ENCODE measurements at regions not wholly inside any gene's neighbourhood (a gene's known extent, or its start where the extent isn't known, plus 50 kb on each side); places are given as distances from the start of the nearest gene placed in this dataset.

DNA sequence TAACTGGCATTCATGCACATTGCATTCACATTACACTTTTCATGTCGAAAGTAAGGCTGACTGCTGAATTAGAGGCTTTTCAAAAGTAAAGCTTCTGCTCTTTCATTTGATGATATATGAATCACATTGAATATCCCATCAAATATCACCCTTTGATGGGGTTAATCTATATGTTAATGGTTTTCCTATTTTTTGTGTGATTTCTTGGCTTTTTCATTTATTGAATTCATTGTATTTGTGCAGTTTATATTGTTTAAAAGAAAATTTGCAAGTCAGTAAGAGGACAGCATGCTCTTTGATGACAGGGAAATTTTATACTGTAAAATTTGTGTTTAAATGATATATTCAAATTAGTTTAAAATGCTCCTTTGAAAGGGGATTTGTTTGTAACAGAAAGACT lies 344.1 kb downstream of the PCDH10 start:
- ATAC-seq (no peak), DNase-seq (ENCODE audit: low spot score) (no peak)

DNA sequence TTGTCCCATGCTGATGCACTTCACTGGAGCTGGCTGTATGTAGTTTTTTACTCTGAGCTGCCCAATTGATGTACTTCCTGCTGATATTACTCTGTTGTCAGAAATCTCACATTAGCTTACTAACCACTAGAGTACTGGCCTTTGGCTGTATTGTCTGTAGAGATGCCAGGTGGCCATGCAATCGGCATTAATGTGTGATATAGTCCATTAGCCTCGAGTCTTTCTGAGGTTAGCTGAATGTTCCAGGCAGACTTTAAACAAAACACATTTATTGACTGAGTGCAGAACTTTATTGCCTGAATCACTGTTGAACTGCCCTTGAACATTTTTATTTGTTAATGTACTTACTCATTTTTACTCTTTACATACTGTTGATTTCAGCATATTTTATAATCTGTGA lies 335.2 kb downstream of the PCDH10 start:
- no peak for DNase-seq (ENCODE audit: low spot score)
- ATAC-seq: no peak

DNA sequence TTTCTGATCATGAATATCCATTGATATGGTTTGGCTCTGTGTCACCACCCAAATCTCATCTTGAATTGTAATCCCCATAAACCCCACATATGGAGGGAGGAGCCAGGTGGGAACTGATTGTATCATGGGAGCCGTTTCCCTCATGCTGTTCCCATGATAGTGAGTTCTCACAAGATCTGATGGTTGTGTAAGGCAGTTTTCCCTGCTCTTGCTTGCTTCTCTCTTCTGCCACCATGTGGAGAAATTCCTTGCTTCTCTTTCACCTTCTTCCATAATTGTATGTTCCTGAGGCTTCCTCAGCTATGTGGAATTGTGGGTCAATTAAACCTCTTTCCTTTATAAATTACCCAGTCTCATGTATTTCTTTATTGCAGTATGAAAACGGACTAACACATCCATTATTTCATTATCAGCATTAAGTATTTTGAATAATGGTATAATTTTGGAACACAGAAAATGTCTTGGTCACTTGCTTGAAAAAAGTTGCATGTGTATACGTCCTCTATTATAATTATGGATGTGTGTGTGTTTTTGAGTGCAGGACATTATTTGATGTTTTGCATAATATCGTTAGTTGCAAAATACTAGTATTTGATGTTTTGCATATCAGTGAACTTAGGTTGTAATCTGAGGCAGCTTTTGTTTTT lies 334.6 kb downstream of the PCDH10 start:
- peak; percentile 72 for ATAC-seq
- no peak for DNase-seq (ENCODE audit: low spot score)

DNA sequence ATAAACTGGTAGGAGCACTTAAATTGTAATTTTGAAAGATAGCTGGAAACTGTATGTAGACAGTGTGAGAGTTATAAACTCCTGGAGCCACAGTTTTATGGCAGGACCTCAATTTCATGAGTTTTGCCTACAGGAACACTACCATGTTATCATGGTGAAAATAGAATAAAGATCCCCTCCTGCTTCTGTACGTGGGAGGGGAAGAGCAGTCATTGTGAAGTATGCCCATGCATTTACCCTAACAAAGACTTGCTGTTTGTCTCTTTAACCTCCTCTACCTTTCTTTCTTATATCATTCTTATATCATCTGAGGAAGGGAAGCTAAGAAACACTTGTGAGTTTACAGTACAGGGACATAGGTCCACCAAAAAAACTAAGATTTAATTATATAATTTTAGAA lies 327.0 kb downstream of the PCDH10 start:
- no peak for ATAC-seq
- DNase-seq (ENCODE audit: low spot score): no peak

DNA sequence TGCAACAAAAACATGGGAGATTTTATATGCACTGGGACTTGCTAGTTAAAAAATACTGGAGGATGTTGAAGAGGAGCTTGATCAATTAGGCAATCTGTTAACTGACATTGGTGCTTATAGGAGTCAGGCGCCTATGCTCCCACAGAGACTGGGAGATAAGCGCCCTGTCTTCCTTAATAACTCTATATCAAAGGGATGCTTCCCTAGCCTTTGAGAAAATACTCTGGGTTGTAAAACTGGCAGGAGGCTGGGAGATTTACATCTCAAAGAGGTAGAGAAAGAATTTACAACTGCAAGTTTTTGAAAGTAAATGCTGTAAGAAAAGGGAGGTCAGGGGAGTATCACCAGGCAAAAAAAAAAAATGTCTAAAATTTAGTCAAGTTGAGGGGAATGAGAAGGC lies 325.4 kb downstream of the PCDH10 start:
- ATAC-seq (no peak), DNase-seq (ENCODE audit: low spot score) (no peak)

DNA sequence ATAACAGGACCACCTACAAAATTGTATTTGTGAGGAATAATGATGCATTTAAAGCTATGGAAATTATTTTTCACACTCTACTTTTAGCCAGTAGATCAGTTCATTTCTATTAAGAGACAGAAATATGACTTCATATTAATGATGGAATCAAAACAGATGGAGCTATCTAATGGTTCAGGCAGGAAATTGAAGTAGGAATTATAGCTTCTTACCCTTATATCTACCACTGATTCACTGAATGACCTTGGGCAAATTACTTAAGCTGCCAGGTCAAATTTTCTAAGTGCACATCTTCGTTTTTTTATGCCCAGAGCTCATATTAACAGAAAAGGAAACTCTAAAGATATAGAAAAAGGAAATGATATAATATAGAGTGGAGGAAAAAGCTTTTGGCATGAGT lies 323.1 kb downstream of the PCDH10 start:
- DNase-seq (ENCODE audit: low spot score): no peak
- ATAC-seq: no peak

DNA sequence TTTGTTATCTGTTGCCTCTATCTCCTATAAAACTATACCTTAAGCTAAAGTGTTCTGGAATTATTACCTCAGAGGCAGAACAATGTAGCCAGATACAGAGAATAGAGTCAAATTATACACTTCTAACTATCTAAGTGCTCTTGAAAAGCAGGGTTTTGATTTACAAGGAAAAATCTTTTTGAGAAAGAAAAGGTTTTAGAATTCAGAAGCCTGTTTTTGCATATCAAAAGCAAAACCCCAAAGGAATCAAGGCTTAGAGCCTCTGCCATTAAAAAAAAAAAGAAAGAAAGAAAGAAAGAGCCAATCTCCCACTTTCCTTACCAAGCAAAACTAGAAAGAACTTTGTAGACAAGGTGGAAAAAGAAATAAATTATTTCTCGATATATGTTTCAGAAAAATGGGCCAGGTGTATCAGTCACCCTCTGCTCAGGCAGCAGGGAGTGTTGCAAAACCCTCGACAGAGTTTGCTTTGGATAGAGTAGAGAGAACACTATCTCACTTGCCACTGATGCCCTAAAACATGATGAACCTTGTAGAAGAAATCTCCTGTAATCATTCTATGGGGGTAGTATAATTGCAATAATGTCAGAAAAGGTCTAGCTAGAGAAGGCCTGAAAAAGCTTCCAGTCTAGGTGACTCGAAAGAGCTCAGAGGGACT lies 318.3 kb downstream of the PCDH10 start:
- ATAC-seq (no peak), DNase-seq (ENCODE audit: low spot score) (no peak)

DNA sequence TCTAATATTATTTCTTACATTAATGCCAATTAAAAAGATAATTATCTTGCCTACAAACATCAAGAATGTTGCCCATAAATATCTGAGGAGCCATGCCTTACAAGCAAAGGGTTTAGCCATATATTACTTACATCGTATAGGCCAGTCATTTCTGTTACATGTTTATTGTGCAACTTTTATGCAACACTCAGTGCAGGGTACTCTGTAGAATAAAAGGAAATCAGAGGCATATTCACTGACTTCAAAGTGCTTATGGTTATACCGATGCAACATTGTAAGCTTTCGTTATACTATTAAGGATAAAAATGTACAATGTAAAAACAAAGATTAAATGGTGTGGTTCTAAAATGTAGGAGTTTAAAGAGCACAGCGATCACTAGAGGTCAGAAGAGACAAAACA lies 315.9 kb downstream of the PCDH10 start:
- ATAC-seq (no peak), DNase-seq (ENCODE audit: low spot score) (no peak)

DNA sequence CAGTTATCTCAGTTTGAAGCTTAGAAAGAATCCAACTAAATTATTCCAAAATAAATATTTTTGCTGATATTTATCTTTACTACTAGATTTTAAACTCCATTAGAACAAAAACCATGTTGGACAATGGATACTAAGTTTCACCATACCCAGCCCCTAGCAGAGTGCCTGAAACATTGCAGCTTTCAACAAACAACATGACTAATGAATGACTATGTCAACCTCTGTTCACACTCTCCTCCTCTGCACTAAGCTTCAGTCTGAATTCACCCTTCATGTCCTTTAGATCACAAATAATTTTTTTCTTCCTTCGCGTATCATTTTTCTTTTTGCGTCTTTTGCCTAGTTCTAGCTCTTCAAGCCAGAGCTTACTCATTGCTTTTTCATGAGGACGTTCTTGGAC lies 315.2 kb downstream of the PCDH10 start:
- DNase-seq (ENCODE audit: low spot score) (no peak), ATAC-seq (no peak)

DNA sequence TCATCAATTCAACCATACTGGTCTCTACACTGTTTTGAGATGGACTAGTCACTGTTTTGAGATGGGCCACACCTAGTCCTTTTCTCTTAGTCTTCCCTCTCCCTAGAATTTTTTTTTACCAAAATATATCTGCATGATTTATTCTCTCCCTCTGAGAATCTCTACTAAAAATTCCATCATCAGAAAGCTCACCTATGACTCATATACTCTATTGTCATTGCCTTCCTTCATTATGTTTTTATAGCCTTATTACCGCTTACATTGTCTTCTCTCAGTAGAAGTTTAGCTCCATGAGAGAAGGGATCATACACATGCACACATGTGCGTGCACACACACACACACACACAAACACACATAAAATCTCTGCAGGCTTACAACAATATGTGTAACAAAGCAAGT lies 303.6 kb downstream of the PCDH10 start:
- no peak for DNase-seq (ENCODE audit: low spot score)
- ATAC-seq: no peak

DNA sequence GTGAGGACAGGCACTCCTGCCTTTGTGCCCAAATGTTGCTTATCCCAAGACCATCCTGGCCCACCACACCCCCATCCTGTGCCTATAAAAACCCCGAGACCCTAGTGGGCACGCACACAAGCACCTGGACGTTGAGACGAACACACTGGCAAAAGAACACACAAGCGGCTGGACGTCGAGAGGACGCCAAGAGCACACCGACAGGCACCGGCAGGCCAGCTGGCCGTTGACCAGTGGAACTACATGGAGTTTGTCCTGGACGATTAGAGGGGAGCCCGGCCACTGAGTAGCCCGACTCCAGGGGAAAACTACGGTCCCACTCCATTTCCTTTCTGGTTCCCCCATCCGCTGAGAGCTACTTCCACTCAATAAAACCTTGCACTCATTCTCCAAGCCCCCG lies 301.7 kb downstream of the PCDH10 start:
- ATAC-seq (no peak), DNase-seq (ENCODE audit: low spot score) (no peak)

DNA sequence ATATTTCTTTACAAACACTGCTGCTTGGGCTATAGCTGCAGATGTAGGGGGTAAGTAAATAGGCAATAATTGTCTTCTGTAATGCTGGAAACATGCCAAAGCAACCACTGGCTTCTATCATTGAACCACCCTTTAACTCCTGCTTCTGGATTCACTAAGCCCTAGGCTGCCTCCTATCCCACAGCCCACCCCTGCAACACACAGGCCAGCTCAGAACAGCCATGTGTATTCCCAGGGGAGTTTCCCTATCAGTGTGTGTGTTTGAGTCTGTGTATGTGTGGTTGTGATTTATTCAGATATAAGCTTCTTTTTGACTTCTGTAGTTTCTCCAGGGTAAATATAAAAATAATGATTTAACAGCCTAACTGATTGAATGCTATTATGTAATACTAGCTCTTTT lies 291.3 kb downstream of the PCDH10 start:
- ATAC-seq (no peak), DNase-seq (ENCODE audit: low spot score) (no peak)

DNA sequence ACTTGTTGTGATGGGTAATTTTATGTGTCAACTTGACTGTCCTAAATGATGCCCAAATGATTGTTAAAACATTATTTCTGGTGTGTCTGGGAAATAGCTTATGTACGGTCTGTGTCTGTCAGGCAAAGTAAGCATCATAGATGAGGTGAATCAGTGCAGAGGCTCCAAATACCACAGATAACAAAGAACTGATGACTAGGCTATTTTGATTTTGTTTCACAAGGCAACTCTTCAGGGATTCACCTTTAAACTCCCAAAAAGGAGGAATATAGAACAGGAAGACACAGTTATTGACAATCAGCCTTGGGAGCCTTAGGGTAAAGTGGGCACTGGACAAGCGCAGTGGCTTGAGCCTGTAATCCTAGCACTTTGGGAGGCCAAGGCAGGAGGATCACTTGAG lies 290.7 kb downstream of the PCDH10 start:
- DNase-seq (ENCODE audit: low spot score) (no peak), ATAC-seq (no peak)

DNA sequence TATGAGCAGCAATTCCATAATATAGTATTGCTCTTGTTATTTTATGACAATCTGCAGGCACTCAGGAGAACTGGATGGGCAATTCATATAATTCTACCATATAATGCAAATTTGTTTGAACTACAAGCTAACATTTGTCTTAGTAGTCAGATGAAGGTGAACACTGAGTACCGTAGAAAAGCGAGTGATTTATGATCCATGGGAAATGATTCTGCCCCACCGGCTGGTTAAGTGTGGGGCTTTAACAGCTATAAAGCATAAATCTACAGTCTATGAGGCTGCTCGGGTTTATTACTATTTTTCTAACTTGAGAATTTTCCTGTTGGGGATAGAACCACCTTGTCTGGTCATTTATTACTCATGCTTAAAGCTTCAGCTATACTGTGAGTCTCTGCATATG lies 275.5 kb downstream of the PCDH10 start:
- ATAC-seq (no peak), DNase-seq (ENCODE audit: low spot score) (no peak)

DNA sequence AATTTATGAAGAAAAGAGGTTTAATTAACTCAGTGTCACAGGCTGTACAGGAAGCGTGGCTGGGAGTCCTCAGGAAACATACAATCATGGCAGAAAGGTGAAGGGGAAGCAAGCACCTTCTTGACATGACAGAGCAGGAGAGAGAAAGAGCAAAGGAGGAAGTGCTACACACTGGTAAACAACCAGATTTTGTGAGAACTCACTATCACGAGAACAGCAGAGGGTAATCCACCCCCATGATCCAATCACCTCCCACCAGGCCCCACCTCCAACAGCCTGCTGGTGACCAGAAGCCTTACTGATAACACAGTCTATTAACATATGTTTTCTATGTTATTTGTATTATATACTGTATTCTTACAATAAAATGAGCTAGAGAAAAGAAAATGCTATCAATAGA lies 254.8 kb downstream of the PCDH10 start:
- ATAC-seq (no peak), DNase-seq (ENCODE audit: low spot score) (no peak)

DNA sequence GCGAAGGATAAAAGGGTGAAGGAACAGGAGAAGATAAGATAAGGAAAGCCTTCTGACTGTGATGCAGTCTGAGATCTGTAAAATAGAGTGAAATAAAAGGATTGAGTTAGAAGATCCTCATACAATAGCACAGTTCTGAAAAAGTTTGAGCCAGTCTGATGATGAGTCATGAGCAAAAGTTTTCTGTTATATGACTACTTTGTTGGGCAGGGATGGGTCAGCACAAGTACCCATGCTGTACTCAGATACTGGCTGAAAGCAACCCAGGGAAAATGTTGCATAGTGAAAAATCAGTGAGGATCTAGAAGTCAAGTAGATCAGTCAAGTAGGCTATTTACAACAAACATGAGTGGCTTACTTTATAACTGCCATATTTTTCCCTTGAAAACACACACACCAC lies 253.5 kb downstream of the PCDH10 start:
- no peak for DNase-seq (ENCODE audit: low spot score)
- ATAC-seq: no peak

DNA sequence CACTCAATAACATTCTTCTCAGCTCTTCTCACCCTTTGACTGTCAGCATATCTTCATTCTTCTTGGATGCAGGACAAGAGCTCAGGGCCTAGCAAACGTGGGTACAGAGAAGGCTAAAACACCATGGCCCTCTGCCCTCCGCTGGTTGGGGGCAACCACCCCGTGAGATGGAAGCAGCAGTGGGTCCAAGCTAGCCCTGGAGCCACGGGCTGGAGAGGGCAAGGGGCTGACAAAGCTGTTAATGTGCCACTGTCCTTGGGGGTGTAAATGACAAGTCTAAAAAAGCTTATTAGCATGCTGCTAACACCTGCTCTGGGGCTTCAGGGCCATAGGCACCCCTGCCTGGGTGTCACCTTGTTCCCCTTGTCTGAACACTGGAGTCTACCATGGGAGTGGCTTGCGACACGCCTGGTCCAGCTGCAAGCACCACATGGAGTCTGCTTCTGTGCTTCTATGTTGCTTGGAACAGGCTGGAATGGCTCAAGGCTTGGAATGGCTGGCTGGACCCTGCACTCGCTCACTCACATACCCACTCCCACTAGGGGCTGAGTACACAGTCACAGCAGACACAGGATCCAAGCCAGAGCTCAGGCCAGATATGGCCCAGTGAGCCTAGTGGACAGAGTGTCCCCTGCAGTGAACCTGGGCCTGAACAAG lies 246.0 kb downstream of the PCDH10 start:
- no peak for DNase-seq (ENCODE audit: low spot score)
- no peak for ATAC-seq

DNA sequence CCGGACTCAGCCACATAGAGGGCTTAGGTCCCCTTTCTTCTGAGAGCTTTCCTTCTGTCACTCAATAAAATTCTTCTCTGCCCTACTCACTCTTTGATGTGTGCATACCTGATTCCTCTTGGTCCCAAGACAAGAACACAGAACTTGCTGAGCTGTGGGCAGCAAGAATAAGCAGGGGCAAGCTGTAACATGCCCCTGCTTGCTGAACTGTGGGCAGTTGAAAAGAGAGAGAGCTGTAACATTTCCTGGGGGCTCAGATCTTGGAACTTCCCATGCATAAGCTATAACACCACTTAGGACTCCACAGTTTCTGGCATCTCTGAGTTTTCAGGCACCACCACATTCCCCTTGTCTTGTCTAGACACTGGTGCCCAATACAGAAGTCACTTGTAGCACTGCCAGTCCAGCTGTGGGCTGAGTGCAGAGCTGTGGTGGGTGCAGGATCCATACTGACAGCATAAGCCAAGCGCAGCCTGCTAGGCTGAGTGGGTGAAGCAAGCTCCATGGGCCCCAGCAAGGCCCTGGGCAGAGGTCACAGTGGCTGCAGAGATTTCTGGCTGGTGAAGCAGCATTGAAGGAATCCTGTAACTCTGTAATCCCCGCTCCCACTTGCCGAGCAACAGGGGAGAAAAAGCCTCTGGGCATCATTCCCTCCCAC lies 241.2 kb downstream of the PCDH10 start:
- no peak for DNase-seq (ENCODE audit: low spot score)
- no peak for ATAC-seq

DNA sequence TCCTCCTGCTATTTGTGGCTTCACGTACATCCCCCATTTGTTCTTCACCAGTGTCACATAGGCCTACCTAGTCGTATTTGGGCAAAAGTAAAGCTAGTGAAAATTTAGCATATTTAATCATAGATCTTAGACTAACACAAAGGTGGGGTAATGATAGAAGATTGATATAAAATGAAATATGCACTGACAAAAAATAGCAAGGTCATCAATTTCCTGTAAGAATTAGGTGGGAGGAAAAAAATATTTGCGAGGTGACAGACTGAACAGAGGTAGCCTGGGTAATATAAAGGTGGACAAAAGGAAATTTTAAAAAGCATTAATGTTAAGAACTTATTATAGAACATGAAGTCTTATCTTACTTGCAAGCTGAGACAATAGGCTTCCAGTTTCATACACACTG lies 239.9 kb downstream of the PCDH10 start:
- DNase-seq (ENCODE audit: low spot score) (no peak), ATAC-seq (no peak)

DNA sequence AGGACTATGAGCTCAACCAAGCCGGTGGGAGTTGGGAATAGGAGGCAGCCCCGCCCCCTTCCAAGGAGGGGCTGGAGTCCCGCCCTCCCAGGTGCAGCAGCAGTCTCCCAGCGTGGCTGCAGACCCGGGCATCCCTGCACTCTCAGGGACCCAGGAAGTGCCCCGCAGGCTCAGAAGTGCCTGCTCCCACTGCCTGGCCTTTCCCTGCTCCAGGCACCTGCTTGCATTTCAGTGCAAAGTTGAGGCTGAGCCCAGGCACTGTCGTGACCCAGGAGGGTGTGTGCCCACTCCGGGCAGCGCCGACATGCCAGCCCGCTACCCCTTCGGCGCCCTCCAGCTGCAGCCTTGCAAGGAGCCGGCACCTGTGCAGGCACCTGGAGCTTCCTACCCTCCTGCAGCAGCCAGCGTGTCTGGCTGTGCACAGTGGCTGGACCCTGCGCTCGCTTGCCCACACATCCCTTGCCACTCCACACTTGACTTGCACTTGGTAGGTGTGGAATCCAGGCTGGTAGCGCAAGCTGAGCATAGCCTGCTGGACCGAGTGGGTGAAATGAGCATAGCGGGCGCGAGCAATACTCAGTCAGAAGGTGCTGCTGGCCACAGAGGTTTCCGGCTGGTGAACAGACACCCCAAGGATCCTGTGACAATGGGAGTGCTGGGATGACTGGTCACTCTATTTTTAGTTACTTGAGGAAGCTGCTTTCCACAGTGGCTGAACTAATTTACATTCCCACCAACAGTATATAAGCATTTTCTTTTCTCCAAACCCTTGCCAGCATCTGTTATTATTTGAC lies 236.3 kb downstream of the PCDH10 start:
- DNase-seq (ENCODE audit: low spot score): no peak
- no peak for ATAC-seq

DNA sequence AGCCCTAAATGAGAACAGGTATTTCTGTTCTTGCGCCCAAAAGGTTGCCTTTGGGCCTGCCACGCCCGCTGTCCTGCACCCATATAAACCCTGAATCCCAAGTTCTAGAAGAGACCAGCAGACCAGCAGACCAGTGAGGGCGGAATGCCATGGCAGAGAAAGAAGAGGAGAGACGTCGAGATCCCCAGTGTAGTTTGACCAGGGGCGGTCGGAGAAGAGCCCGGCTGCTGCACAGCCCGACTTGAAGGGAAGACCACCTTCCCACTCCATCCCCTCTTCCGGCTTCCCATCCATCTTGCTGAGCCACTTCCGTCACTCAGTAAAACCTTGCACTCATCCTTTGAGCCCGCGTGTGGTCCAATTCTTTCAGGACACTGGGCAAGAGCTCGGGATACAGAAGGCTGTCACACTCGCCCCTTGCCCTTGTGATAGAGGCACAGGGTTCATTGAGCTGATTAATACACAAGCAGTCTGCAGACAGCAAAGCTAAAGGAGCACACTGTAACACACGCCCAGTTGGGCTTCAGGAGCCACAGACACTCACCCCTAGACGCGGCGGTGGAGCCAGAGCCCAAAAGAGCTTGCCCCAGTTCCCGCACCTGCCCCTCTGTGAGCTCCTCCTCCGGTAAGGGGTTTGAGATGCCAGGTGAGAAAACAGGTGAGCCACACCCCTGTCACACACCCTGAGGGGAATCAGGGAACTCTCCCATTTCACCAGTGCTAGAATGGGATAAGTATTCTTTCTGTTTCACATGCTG lies 230.8 kb downstream of the PCDH10 start:
- DNase-seq (ENCODE audit: low spot score) (no peak), ATAC-seq (no peak)

Measured in left lobe of liver (tissue), 2 donors.